MM.1S (cell line): ENCODE measurements at regions not wholly inside any gene's neighbourhood (a gene's known extent, or its start where the extent isn't known, plus 50 kb on each side); places are given as distances from the start of the nearest gene placed in this dataset.

Source experiments
- DNase-seq: peaks from one replicate; pipeline ENCODE4 v3.0.0-alpha.2; 2015
- H2AFZ ChIP-seq: fragments of 300-600 bp; sonication (generic); 2 replicates; pipeline ENCODE4 v1.6.0; 2016; ENCODE audit warnings: antibody characterized with exemption, low read length
- H3F3A ChIP-seq: fragments of 300-600 bp; sonication (generic); 2 replicates; pipeline ENCODE4 v1.6.1; 2016; ENCODE audit warnings: mild to moderate bottlenecking, antibody characterized with exemption, low read length, moderate library complexity, mixed read lengths; ENCODE audit not compliant: insufficient read depth
- H3K27ac ChIP-seq: fragments of 300-600 bp; sonication (generic); 2 replicates; pipeline ENCODE4 v1.5.1; 2016; ENCODE audit warnings: mild to moderate bottlenecking, low read length
- H3K27me3 ChIP-seq: fragments of 300-600 bp; sonication (generic); replicated peaks from 2 replicates; pipeline ENCODE4 v1.6.0; 2016; ENCODE audit warnings: low read length; ENCODE audit not compliant: insufficient read depth
- H3K36me3 ChIP-seq: fragments of 300-600 bp; sonication (generic); replicated peaks from 2 replicates; pipeline ENCODE4 v1.6.1; 2016; ENCODE audit warnings: mild to moderate bottlenecking, low read length, mixed read lengths; ENCODE audit not compliant: insufficient read depth
- H3K4me1 ChIP-seq: fragments of 300-600 bp; sonication (generic); 2 replicates; pipeline ENCODE4 v1.6.1; 2016; ENCODE audit warnings: low read length, mixed read lengths
- H3K4me2 ChIP-seq: fragments of 300-600 bp; sonication (generic); 2 replicates; pipeline ENCODE4 v1.6.0; 2016; ENCODE audit warnings: low read depth, low read length
- H3K4me3 ChIP-seq: fragments of 300-600 bp; sonication (generic); 2 replicates; pipeline ENCODE4 v1.5.1; 2016; ENCODE audit warnings: low read length, mixed read lengths
- H3K79me2 ChIP-seq: fragments of 300-600 bp; sonication (generic); 2 replicates; pipeline ENCODE4 v1.6.1; 2016; ENCODE audit warnings: mixed run types, low read length, mixed read lengths
- H3K9ac ChIP-seq: fragments of 300-600 bp; sonication (generic); 2 replicates; pipeline ENCODE4 v1.6.1; 2016; ENCODE audit warnings: low read length, mixed read lengths
- H3K9me2 ChIP-seq: fragments of 300-600 bp; sonication (generic); replicated peaks from 2 replicates; pipeline ENCODE4 v1.6.1; 2016; ENCODE audit warnings: mild to moderate bottlenecking, low read length, mixed read lengths; ENCODE audit not compliant: insufficient read depth
- H3K9me3 ChIP-seq: fragments of 300-600 bp; sonication (generic); replicated peaks from 2 replicates; pipeline ENCODE4 v1.6.1; 2016; ENCODE audit warnings: mild to moderate bottlenecking, low read length, mixed read lengths; ENCODE audit not compliant: insufficient read depth
- H4K20me1 ChIP-seq: fragments of 300-600 bp; sonication (generic); 2 replicates; pipeline ENCODE4 v1.6.1; 2016; ENCODE audit warnings: mild to moderate bottlenecking, low read length, moderate library complexity, mixed read lengths; ENCODE audit not compliant: insufficient read depth
- CTCF ChIP-seq: fragments of 300-600 bp; sonication (generic); IDR thresholded peaks from 2 replicates; pipeline ENCODE4 v1.5.1; 2016; ENCODE audit warnings: antibody characterized with exemption, low read length, mixed read lengths
- EZH2 ChIP-seq: fragments of 300-600 bp; sonication (generic); optimal IDR thresholded peaks from 2 replicates; pipeline ENCODE3; 2017; ENCODE audit warnings: low read depth, mild to moderate bottlenecking, antibody characterized with exemption, low read length, mixed read lengths
- EZH2phosphoT487 ChIP-seq: fragments of 300-600 bp; sonication (generic); IDR thresholded peaks from 2 replicates; pipeline ENCODE4 v1.6.1; 2018; ENCODE audit warnings: antibody characterized with exemption, low read length

- Histone ChIP-seq H3K4me1 (no peaks in the 10 kb centered on the region), H3K9me3 (no peaks in the 10 kb centered on the region), H2AFZ (no peak overlapping the region), H3K36me3 (no peaks in the 10 kb centered on the region), H3K4me3 (no peak overlapping the region), H3F3A (no peaks in the 10 kb centered on the region), H3K4me2 (no peak overlapping the region), H3K27me3 (peaks cover 52% of the 10 kb centered on the region), H3K27ac (no peak overlapping the region), H4K20me1 (no peaks in the 10 kb centered on the region), H3K9ac (no peak overlapping the region), H3K9me2 (no peaks in the 10 kb centered on the region), H3K79me2 (no peaks in the 10 kb centered on the region)
- TF ChIP-seq EZH2phosphoT487 = no peak
- TF ChIP-seq CTCF = no peak
- TF ChIP-seq EZH2 = no peak
- DNase-seq = no peak
Measured at GRCh38 chr19:33878030-33878544, 81.4 kb downstream of the KCTD15 start.

- no peak overlapping the region for H2AFZ ChIP-seq
- no peak overlapping the region for H3K27ac ChIP-seq
- no peaks in the 10 kb centered on the region for H3K9me2 ChIP-seq
- no peak overlapping the region for H3K4me2 ChIP-seq
- no peaks in the 10 kb centered on the region for H3K9me3 ChIP-seq
- H3K27me3 ChIP-seq = peaks cover 60% of the 10 kb centered on the region
- H3K79me2 ChIP-seq = no peaks in the 10 kb centered on the region
- no peaks in the 10 kb centered on the region for H3K36me3 ChIP-seq
- H4K20me1 ChIP-seq = no peaks in the 10 kb centered on the region
- no peak overlapping the region for H3K9ac ChIP-seq
- no peaks in the 10 kb centered on the region for H3F3A ChIP-seq
- DNase-seq = no peak
- no peak overlapping the region for H3K4me3 ChIP-seq
- no peak for TF ChIP-seq EZH2
- no peak for TF ChIP-seq CTCF
- TF ChIP-seq EZH2phosphoT487 = no peak
- H3K4me1 ChIP-seq = no peaks in the 10 kb centered on the region
Measured at GRCh38 chr19:33878910-33879810, 82.5 kb downstream of the KCTD15 start.

GRCh38 chr19:33879818-33880575 is 83.3 kb downstream of the KCTD15 start:
- H3K27ac ChIP-seq = no peak overlapping the region

More at GRCh38 chr19:33879818-33880575, 83.3 kb downstream of the KCTD15 start:
- Histone ChIP-seq H3K27me3 (peaks cover 58% of the 10 kb centered on the region), H4K20me1 (no peaks in the 10 kb centered on the region), H3K9ac (no peak overlapping the region), H3K4me2 (no peak overlapping the region), H3K79me2 (no peaks in the 10 kb centered on the region), H3K4me1 (no peaks in the 10 kb centered on the region), H3F3A (no peaks in the 10 kb centered on the region), H2AFZ (no peak overlapping the region), H3K36me3 (no peaks in the 10 kb centered on the region), H3K4me3 (no peak overlapping the region), H3K9me3 (no peaks in the 10 kb centered on the region), H3K9me2 (no peaks in the 10 kb centered on the region)
- no peak for DNase-seq
- TF ChIP-seq EZH2phosphoT487 (no peak), EZH2 (no peak), CTCF (no peak)
